DMS53 (cell line): ENCODE measurements at regions not wholly inside any gene's neighbourhood (a gene's known extent, or its start where the extent isn't known, plus 50 kb on each side); places are given as distances from the start of the nearest gene placed in this dataset.
A peak's percentile ranks its signal among the peaks of the same experiment; 100 is the strongest.

ENCODE experiments used
- DNase-seq: peaks from one replicate; lab custom pipeline; 2025; lab: John Stamatoyannopoulos, UW

GRCh38 chr14:34015383-34015782 is 64.5 kb upstream of the EGLN3 start:
- no peak for DNase-seq

DNA sequence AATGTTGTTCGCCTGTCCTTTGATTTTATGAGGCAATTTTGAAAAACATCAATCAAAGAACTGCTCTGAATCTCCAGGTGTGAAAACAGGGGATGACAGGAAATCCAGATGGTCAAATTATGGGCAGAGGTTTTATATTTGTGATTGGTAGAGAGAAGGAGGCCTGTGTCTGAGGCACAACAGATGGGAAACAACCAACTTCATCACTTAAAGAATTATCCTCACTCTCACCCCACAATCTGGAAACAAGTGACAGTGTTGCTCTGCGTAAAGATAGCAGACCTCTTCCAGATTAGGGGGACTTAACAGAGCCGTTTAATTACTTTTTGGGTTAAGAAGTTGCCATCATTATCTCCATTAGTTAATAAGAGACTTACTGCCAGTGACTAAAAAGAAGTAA is 64.1 kb upstream of the EGLN3 start:
- no peak for DNase-seq

DNA sequence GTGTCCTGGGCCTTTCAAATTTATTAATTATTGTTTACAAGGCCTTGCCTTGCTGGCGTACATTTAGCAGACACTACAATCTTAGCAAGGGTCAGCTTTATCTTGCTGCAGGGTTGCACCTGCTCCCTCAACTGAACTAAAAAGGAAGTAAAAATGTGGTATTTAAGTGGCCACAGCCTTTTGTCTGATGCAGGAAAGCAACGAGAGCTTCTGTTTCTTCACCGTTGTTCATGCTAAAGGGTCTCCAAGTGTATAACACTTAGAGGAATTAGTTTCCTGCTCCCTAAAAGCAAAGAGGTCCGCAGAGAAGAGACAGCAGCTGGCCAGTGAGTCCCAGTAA is 62.8 kb upstream of the EGLN3 start:
- DNase-seq: peak; percentile 14

- peak; percentile 14 for DNase-seq
Observed at GRCh38 chr14:34012978-34013720, 62.3 kb upstream of the EGLN3 start.

DNA sequence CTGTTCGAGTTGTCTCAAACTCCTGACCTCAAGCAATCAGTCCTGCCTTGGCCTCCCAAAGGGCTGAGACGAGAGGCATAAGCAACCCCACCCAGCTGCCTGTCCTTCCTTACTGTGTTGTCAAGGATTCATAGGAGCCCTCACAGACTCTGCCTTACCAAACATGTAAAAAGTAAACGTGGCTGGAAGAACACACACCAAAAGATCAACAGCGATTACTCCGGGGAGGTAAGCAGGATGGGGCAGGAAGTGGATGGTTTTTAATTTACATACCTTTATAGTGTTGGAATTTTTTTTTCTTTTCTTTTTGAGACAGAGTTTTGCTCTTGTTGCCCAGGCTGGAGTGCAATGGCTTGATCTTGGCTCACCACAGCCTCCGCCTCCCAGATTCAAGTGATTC is 61.5 kb upstream of the EGLN3 start:
- DNase-seq: no peak

GRCh38 chr14:34009956-34010355 is 59.1 kb upstream of the EGLN3 start:
- DNase-seq: no peak

DNA sequence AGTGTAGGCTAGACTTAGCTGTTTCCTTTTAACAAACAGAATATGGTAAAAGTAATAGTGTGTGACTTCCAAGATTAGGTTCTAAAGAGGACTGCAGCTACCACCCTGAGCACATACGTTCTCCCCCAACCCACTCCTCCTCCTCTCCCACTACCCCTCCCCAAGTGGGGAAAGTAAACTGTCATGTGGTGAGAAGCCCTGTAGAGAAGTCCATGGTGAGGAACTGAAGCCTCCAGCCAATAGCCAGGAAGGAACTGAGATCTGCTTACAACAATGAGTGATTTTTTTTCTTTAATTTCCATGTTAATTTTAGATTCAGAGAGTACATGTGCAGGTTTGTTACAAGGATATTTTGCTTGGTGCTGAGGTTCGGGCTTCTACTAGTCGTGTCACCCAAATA is 57.0 kb upstream of the EGLN3 start:
- no peak for DNase-seq

DNA sequence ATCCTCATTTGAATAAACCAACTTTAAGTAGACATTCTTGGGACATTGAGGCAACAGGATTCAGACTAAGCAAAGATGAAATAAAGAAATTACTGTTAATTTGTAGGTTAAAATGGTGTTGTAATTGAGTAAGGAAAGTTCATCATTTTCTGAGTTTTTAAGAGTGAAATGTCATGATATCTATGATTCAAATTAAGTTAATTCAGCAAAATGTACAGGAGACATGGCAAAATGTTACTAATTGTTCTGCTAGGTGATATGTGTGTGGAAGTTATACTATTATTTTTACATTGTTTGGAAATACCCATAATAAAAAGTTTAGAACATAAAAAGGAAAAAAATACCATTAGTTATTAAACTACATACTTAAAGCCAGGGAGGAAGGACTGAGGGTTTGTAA is 55.0 kb upstream of the EGLN3 start:
- no peak for DNase-seq

DNA sequence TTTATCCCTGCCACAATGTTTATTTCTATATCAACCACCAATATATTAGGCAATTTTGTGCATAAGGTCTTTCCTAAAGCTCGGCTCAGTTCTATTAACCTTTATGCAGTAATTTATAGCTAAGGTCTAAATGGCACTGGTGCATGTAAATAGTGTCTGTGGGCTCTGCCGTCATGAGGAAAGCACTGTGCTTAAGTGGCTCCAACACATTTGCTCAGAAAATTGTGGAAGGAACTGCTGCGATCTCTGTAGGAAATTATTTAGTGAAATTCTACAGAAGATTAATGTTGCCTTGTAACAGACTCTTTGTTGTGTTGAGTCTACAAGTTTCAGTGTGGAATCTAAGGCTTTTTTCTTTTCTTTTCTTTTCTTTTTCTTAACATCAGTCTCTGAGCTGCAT is 54.0 kb upstream of the EGLN3 start:
- DNase-seq: no peak

GRCh38 chr14:34003691-34004090 is 52.8 kb upstream of the EGLN3 start:
- no peak for DNase-seq

DNA sequence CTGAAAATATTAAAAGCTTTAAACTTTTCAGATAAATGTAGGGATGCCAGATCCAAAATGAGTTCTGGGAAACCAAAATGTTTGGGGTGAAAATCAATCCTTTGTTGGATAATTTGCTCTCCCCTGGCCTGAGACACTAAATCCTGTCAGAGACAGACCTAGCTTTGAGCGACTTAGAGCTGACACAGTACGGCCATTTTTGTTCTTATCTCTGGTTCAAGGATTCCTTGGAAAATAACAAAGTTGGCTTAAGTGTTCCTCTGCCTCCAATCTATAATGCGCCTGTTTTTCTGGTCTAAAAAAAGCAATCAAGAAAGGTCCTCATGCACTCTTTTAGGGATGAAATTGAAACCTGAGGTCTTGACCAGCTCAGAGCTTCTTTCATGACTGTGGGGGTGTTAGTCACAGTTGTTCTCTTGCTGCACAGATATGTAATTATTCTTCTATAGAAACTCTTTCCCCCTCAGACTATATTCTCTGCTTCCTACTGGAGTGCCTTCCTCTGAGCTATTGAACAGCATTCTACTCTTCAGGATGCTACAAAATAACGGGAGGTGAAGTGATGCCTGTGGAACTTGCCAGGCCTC is 52.3 kb upstream of the EGLN3 start:
- no peak for DNase-seq
